Fibroblast of the aortic adventitia (primary cell): ENCODE measurements at regions not wholly inside any gene's neighbourhood (a gene's known extent, or its start where the extent isn't known, plus 50 kb on each side); places are given as distances from the start of the nearest gene placed in this dataset.
"Not testable (repeated sequence)": the region's sequence is repeated elsewhere in the genome, so short reads cannot be mapped to it uniquely, and the experiment has no call there.

Experiments used
- DNase-seq: peaks from one replicate; pipeline ENCODE4 v3.0.0-alpha.2; 2010; ENCODE audit warnings: low read depth
- H3K4me3 ChIP-seq: 2 replicates; pipeline ENCODE4 v1.5.1; 2011; ENCODE audit warnings: low read depth, mild to moderate bottlenecking, control low read depth, low read length, moderate library complexity
- TF ChIP-seq, protein P1 (sequence below): IDR thresholded peaks from 2 replicates; pipeline ENCODE4 v1.5.1; 2011; ENCODE audit warnings: mild to moderate bottlenecking, low read length, control low read depth, inconsistent platforms; ENCODE audit not compliant: insufficient read depth

DNA sequence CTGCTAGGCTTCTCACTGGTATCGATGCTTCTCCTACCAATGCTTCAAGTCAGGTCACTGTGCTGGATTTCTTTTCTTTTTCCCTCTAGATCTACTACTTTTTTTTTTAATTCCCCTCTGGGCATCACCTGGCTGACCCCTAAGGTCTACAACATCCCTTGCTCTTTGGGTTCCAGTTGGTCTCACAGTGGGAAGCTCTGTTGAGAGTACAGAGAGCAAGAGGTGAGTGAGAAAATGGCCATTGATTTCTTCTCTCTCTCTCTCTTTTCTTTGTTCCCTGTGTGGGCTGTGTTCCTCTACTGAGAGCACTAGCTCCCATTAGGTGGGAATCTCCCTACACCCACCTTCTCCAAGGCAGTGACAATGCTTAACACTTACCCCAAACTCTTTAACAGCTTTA lies 413.4 kb downstream of the KCNJ2 start:
- DNase-seq, result no peak
- TF ChIP-seq, protein P1, sequence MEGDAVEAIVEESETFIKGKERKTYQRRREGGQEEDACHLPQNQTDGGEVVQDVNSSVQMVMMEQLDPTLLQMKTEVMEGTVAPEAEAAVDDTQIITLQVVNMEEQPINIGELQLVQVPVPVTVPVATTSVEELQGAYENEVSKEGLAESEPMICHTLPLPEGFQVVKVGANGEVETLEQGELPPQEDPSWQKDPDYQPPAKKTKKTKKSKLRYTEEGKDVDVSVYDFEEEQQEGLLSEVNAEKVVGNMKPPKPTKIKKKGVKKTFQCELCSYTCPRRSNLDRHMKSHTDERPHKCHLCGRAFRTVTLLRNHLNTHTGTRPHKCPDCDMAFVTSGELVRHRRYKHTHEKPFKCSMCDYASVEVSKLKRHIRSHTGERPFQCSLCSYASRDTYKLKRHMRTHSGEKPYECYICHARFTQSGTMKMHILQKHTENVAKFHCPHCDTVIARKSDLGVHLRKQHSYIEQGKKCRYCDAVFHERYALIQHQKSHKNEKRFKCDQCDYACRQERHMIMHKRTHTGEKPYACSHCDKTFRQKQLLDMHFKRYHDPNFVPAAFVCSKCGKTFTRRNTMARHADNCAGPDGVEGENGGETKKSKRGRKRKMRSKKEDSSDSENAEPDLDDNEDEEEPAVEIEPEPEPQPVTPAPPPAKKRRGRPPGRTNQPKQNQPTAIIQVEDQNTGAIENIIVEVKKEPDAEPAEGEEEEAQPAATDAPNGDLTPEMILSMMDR, result no peak
- H3K4me3 ChIP-seq, result no peak overlapping the region

DNA sequence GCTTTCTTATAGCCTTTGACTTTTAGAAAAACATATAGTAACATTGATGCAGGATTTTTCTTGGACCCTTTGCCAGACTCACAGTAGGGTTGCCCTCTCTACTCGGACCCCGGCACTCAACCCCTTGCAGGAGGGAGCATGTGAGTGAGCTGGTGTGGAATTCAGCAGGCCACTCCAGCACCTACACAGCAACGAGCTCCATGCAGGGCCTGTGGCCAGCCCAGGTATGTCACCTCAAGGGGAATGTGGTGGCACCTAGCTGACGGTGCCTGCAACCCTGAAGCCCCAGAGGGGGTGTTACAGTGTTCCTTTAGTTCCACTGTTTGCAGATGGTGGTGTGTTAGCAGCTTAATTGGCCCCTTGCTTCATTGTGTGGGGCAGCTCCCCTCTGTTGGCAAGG lies 414.9 kb downstream of the KCNJ2 start:
- H3K4me3 ChIP-seq, result no peak overlapping the region
- TF ChIP-seq, protein P1, result no peak
- DNase-seq, result no peak

DNA sequence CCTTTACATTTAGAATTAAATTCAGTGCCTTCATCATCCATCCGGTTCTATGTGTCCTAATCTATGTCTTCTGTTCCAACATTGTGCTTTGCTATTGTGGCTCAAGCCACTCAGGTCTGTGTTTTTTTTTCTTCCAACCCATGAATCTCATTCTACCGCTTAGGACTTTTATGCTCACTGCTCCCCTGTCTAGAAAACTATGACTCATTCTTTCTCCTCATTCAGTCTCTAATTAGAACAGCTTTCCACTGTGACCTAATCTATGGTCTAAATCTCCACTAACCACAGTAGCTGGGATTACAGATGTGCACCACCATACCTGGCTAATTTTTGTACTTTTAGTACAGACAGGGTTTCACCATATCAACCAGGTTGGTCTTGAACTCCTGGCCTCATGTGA lies 418.7 kb downstream of the KCNJ2 start:
- TF ChIP-seq, protein P1, result no peak
- no peak overlapping the region for H3K4me3 ChIP-seq
- DNase-seq, result no peak

DNA sequence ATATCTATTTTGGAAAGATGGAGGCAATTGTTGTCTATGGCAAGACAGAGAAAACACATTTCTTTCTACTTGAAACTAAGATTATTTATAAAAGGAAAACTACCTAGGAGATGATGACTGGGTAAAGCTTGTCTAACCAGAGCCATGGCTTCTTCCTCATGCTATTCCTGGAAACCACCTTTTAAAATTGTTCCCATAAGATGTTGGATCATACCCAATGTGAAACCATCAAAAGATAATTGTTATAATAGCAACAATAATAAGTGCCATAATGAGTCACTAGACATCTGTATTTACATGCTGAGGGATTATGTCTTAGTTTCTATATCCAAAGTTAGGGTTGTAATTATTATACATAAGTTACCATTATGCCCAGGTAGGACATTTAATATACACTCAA lies 428.4 kb downstream of the KCNJ2 start:
- H3K4me3 ChIP-seq, result no peak overlapping the region
- DNase-seq, result no peak
- TF ChIP-seq, protein P1, result no peak

DNA sequence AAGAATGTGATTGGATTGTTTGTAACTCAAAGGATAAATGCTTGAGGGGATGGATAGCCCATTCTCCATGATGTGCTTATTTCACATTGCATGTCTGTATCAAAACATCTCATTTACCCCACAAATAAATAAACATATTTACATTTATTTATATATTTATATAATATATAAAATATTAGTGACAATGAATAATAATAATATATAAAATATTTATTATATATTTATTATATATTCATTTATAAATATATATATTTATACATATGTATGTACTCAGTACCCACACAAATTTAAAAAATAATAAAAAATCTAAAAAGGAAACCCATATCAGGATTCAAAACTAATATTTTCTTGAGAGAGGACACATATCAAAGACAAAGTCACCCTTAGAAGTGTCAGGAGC lies 429.9 kb downstream of the KCNJ2 start:
- no peak for DNase-seq
- TF ChIP-seq, protein P1, result no peak
- H3K4me3 ChIP-seq, result no peak overlapping the region

DNA sequence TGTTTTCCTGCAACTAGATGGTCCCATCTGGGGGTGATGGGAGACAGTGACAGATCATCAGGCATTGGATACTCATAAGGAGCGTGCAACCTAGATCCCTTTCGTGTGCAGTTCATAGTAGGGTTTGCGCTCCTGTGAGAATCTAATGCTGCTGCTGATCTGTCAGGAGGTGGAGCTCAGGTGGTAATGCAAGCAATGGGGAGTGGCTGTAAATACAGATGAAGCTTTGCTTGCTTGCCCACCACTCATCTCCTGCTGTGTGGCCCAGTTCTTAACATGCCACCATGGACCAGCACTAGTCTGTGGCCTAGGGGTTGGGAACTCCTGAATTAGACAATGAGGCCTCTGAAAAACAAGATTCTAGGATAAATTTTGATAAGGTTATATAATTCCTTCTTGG lies 430.6 kb downstream of the KCNJ2 start:
- DNase-seq, H3K4me3 ChIP-seq: not testable (repeated sequence)

DNA sequence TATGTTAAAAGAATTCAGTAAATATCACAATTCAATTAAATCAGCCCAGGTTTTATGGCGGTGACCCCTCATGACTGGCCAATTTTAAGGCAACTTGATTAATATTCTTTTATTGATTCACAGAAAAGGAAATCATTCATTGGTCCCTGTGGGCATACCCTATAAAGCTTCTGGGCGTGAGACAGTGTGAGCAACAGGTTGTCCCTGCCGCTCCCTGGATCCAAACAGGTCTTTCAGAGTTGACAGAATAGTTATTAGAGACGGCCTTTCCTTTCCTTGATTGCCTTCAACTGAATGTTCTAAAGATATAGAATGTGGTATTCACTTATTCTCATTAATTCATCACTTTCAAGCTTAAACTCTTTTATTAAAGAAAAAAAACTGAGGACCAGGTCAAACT lies 433.9 kb downstream of the KCNJ2 start:
- no peak overlapping the region for H3K4me3 ChIP-seq
- TF ChIP-seq, protein P1, result no peak
- DNase-seq, result no peak

DNA sequence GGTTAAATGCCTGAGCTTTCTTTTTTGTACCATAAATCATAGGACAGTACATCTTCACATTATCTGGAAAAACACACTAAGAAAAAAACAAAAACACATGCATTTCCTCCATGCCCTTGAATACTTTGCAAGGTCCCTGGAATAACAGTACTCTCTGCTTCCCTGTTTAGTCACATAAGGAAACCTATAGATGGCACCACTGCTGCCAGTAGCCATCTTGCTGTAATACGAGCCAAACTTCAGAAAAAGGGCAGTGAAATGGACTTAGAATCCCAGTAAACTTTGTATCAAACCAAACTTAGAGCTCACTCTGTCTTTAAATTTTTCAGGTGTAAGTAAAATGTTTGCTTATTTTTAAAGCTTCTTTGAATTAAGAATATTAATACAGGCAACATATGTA lies 435.5 kb downstream of the KCNJ2 start:
- no peak overlapping the region for H3K4me3 ChIP-seq
- TF ChIP-seq, protein P1, result no peak
- no peak for DNase-seq
